Body of pancreas (tissue), 4 donors: ENCODE measurements at regions not wholly inside any gene's neighbourhood (a gene's known extent, or its start where the extent isn't known, plus 50 kb on each side); places are given as distances from the start of the nearest gene placed in this dataset.

ENCODE experiments used
- POLR2A ChIP-seq, 3 donors: fragments of 450-650 bp; IDR thresholded peaks; one replicate each; pipeline ENCODE4 v1.6.1; 2016; ENCODE audit warnings: antibody characterized with exemption in 3 of 3, mild to moderate bottlenecking in 2 of 3
- TF ChIP-seq, protein P1 (sequence below), 7 experiments: fragments of 450-650 bp in 4 of 7; fragments of 200-600 bp in 3 of 7; sonication (generic) in 3 of 7; IDR thresholded peaks; one replicate each; pipeline ENCODE4 v1.5.1; 2016 to 2019; ENCODE audit warnings: antibody characterized with exemption in 7 of 7

DNA sequence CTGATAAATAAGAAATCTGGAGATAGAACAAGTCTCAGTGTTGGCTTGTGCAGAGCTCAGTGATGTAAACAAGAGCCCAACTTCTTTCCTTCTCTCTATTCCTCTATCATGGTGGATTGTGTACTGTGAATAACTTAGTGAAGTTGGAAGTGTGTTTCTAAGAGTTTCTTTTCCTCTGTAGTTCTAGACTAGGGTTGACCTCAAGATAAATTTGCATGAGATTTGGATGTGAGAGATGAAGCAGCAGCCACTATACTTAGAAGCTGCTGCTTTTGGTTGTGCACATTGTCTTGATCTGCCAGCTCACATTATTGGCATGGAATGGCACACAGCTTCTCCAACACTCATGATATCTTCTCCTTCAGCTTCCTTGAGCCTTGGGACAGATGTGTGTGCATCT lies 198.9 kb upstream of the ZP4 start:
- TF ChIP-seq, protein P1, sequence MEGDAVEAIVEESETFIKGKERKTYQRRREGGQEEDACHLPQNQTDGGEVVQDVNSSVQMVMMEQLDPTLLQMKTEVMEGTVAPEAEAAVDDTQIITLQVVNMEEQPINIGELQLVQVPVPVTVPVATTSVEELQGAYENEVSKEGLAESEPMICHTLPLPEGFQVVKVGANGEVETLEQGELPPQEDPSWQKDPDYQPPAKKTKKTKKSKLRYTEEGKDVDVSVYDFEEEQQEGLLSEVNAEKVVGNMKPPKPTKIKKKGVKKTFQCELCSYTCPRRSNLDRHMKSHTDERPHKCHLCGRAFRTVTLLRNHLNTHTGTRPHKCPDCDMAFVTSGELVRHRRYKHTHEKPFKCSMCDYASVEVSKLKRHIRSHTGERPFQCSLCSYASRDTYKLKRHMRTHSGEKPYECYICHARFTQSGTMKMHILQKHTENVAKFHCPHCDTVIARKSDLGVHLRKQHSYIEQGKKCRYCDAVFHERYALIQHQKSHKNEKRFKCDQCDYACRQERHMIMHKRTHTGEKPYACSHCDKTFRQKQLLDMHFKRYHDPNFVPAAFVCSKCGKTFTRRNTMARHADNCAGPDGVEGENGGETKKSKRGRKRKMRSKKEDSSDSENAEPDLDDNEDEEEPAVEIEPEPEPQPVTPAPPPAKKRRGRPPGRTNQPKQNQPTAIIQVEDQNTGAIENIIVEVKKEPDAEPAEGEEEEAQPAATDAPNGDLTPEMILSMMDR (IDR thresholded peaks at IDR 0.05) = no peak
- no peak for TF ChIP-seq POLR2A (IDR thresholded peaks at IDR 0.05)
